Endothelial cell (in vitro differentiated cells): ENCODE measurements at regions not wholly inside any gene's neighbourhood (a gene's known extent, or its start where the extent isn't known, plus 50 kb on each side); places are given as distances from the start of the nearest gene placed in this dataset.

Experiments used
- DNase-seq: peaks from one replicate; pipeline ENCODE4 v3.0.0; 2021; ENCODE audit warnings: low spot score
- H3K27ac Mint-ChIP-seq: one replicate; pipeline ENCODE4 v1.8.0; 2021; ENCODE audit warnings: mixed read lengths, inconsistent platforms; ENCODE audit not compliant: unreplicated experiment
- H3K27me3 Mint-ChIP-seq: one replicate; pipeline ENCODE4 v1.8.0; 2021; ENCODE audit warnings: mild to moderate bottlenecking, moderate library complexity, mixed read lengths, inconsistent platforms; ENCODE audit not compliant: unreplicated experiment
- H3K36me3 Mint-ChIP-seq: one replicate; pipeline ENCODE4 v1.8.0; 2021; ENCODE audit warnings: mild to moderate bottlenecking, low read depth, mixed read lengths, inconsistent platforms; ENCODE audit not compliant: unreplicated experiment
- H3K4me1 Mint-ChIP-seq: one replicate; pipeline ENCODE4 v1.8.0; 2021; ENCODE audit warnings: mild to moderate bottlenecking, mixed read lengths, inconsistent platforms; ENCODE audit not compliant: unreplicated experiment
- H3K4me3 Mint-ChIP-seq: one replicate; pipeline ENCODE4 v1.8.0; 2021; ENCODE audit warnings: mild to moderate bottlenecking, mixed read lengths, inconsistent platforms; ENCODE audit not compliant: unreplicated experiment
- H3K9me3 Mint-ChIP-seq: one replicate; pipeline ENCODE4 v1.8.0; 2021; ENCODE audit warnings: mixed read lengths, inconsistent platforms; ENCODE audit not compliant: unreplicated experiment
- TF ChIP-seq, protein P1 (sequence below): fragments of 200-600 bp; sonication (generic); IDR thresholded peaks from one replicate; pipeline ENCODE4 v1.5.0; 2021; ENCODE audit warnings: antibody characterized with exemption; ENCODE audit not compliant: unreplicated experiment

DNA sequence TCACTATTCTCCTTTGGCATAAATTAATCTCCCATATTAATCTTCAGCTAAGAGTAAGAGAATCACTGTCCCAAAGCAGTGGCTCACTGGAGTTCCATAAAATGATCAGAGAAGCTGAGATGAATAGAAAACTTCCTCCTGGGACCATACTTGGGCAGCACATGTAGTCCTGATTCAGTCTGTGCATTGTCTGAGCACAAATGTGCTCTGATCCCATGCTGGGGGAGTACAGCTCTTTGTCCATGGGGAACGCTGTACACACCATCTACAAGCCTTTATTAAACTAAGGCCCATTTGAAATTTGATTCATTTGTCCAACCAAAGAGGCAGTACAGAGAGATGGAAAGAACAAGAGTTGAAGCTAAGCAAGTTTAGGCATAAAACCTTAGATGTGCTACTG, 147.4 kb upstream of the PGR start:
- no peak overlapping the region for H3K4me3 Mint-ChIP-seq
- DNase-seq = no peak
- no peaks in the 10 kb centered on the region for H3K36me3 Mint-ChIP-seq
- H3K4me1 Mint-ChIP-seq = no peaks in the 10 kb centered on the region
- H3K27ac Mint-ChIP-seq = no peak overlapping the region
- TF ChIP-seq, protein P1, sequence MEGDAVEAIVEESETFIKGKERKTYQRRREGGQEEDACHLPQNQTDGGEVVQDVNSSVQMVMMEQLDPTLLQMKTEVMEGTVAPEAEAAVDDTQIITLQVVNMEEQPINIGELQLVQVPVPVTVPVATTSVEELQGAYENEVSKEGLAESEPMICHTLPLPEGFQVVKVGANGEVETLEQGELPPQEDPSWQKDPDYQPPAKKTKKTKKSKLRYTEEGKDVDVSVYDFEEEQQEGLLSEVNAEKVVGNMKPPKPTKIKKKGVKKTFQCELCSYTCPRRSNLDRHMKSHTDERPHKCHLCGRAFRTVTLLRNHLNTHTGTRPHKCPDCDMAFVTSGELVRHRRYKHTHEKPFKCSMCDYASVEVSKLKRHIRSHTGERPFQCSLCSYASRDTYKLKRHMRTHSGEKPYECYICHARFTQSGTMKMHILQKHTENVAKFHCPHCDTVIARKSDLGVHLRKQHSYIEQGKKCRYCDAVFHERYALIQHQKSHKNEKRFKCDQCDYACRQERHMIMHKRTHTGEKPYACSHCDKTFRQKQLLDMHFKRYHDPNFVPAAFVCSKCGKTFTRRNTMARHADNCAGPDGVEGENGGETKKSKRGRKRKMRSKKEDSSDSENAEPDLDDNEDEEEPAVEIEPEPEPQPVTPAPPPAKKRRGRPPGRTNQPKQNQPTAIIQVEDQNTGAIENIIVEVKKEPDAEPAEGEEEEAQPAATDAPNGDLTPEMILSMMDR = no peak
- H3K27me3 Mint-ChIP-seq = no peaks in the 10 kb centered on the region
- no peaks in the 10 kb centered on the region for H3K9me3 Mint-ChIP-seq

DNA sequence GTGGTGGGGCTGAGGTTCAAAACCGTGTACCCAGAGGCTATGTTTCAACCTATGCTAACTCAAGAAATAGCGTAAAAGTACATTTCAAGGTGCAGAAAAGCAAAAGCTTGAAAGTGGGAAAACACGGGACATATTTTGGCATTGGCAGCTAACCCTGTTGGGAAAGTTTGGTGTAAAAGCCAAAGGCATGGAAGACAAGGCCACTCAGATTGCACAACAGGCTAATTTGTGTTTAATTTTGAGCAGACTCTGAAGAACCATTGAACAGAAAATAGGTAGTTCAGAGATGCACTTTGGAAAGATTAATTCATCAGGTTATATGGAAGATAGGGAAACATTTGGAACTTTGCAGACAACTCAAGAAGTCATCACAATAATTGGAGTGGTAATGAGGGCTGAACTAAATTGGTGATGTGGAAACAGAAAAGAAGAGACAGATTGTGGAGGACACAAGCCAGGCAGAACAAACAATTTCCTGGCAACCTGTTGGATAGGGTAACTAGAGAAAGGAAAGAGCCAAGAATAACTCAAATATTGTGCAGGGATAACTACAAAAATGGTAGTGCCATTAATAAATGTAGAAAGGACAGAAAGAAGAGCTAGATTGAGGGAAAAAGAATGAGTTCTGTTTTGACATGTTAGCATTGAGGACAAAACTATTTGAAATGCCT, 140.5 kb upstream of the PGR start:
- Mint-ChIP-seq H3K9me3 (no peaks in the 10 kb centered on the region), H3K4me1 (no peaks in the 10 kb centered on the region), H3K36me3 (no peaks in the 10 kb centered on the region), H3K27me3 (peaks cover 1% of the 10 kb centered on the region), H3K27ac (no peak overlapping the region), H3K4me3 (no peak overlapping the region)
- TF ChIP-seq, protein P1 = no peak
- DNase-seq = no peak

DNA sequence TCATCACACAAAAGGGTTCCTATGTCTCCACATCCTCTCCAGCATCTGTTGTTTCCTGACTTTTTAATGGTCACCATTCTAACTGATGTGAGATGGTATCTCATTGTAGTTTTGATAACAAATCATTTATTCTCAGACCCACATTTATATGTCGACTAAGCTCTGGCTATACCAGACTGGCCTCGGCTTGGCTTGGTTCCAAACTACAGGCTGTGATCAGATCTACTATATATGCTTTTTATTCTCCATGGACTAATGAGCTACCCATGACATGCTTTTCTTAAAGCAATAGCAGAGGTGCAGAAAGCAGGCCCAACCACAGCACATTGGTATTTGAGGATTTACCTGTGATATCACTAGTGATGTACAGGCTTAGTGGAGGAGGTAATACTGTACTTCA, 139.8 kb upstream of the PGR start:
- Mint-ChIP-seq H3K27me3 (peaks cover 1% of the 10 kb centered on the region), H3K27ac (no peak overlapping the region), H3K9me3 (no peaks in the 10 kb centered on the region), H3K4me1 (no peaks in the 10 kb centered on the region), H3K4me3 (no peak overlapping the region), H3K36me3 (no peaks in the 10 kb centered on the region)
- TF ChIP-seq, protein P1 = no peak
- DNase-seq = no peak

DNA sequence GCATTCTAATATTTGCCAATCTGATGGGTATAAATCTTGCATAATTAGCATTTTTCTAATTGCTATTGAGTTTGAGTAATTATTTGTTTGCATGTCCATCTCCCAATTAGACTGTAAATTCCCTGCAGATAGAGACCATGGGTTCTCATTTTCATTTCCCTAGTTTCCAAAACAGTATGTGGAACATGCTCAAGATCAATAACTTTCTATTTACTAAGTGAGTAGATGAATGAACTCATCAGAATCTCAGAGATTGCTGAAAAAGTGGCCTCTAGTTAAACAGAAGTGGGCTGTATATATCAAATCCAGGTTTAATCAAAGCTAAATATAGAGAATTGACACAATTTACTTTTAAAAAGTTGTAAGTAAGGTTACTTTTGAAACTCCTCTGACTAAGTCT, 138.0 kb upstream of the PGR start:
- Mint-ChIP-seq H3K4me3 (no peak overlapping the region), H3K27me3 (peaks cover 3% of the 10 kb centered on the region), H3K9me3 (no peaks in the 10 kb centered on the region), H3K27ac (no peak overlapping the region), H3K4me1 (no peaks in the 10 kb centered on the region), H3K36me3 (no peaks in the 10 kb centered on the region)
- no peak for DNase-seq
- TF ChIP-seq, protein P1 = no peak

DNA sequence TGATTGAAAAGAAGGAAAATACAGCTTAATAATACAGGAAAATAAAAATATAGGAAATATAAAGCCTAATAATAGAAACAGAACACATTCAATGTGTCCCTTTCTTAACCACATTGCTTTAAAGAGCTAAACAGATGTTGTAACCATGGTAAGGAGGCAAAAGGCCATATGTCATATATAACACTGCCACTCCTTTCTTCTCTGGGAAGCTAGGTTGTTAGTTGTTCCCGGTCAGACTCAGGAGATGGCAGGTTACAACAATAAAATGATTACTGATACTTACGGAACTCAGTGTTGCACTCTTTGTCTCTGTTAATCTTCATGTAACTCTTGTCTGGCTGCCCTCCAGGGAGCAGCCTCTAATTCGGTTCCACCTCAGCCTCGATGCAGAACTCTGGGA, 134.7 kb upstream of the PGR start:
- peaks cover 3% of the 10 kb centered on the region for H3K27me3 Mint-ChIP-seq
- no peaks in the 10 kb centered on the region for H3K36me3 Mint-ChIP-seq
- no peak overlapping the region for H3K4me3 Mint-ChIP-seq
- DNase-seq = no peak
- no peaks in the 10 kb centered on the region for H3K9me3 Mint-ChIP-seq
- no peak overlapping the region for H3K27ac Mint-ChIP-seq
- no peaks in the 10 kb centered on the region for H3K4me1 Mint-ChIP-seq
- TF ChIP-seq, protein P1 = no peak
